Parathyroid adenoma (tissue), 2 donors: ENCODE measurements at regions not wholly inside any gene's neighbourhood (a gene's known extent, or its start where the extent isn't known, plus 50 kb on each side); places are given as distances from the start of the nearest gene placed in this dataset.

ENCODE experiments used
- H2AFZ ChIP-seq: fragments of 300-600 bp; sonication (generic); one replicate; pipeline ENCODE4 v1.7.0; 2017; ENCODE audit warnings: antibody characterized with exemption, mild to moderate bottlenecking
- H3K27ac ChIP-seq: fragments of 300-600 bp; sonication (generic); one replicate; pipeline ENCODE4 v1.7.0; 2017
- H3K27me3 ChIP-seq: fragments of 300-600 bp; sonication (generic); one replicate; pipeline ENCODE4 v1.7.0; 2017; ENCODE audit warnings: low read length; ENCODE audit not compliant: control insufficient read depth, insufficient read depth
- H3K36me3 ChIP-seq: fragments of 300-600 bp; sonication (generic); one replicate; pipeline ENCODE4 v1.7.0; 2017; ENCODE audit warnings: low read length; ENCODE audit not compliant: control insufficient read depth, insufficient read depth
- H3K4me1 ChIP-seq: fragments of 300-600 bp; sonication (generic); one replicate; pipeline ENCODE4 v1.7.0; 2017; ENCODE audit warnings: control low read depth
- H3K4me2 ChIP-seq: fragments of 300-600 bp; sonication (generic); one replicate; pipeline ENCODE4 v1.7.0; 2017; ENCODE audit warnings: low read length
- H3K4me3 ChIP-seq: fragments of 300-600 bp; sonication (generic); one replicate; pipeline ENCODE4 v1.7.0; 2017; ENCODE audit warnings: low read depth, low read length
- H3K79me2 ChIP-seq: fragments of 300-600 bp; sonication (generic); one replicate; pipeline ENCODE4 v1.7.0; 2017; ENCODE audit warnings: control low read depth
- H3K9ac ChIP-seq: fragments of 300-600 bp; sonication (generic); one replicate; pipeline ENCODE4 v1.7.0; 2017; ENCODE audit warnings: mild to moderate bottlenecking
- H3K9me3 ChIP-seq: fragments of 300-600 bp; sonication (generic); one replicate; pipeline ENCODE4 v1.7.0; 2017; ENCODE audit warnings: low read length; ENCODE audit not compliant: control insufficient read depth
- TF ChIP-seq, protein P1 (sequence below): fragments of 300-600 bp; sonication (generic); IDR thresholded peaks from one replicate; pipeline ENCODE4 v1.7.0; 2017; ENCODE audit warnings: antibody characterized with exemption, mild to moderate bottlenecking
- donor health status: primary hyperparathyroidism.

DNA sequence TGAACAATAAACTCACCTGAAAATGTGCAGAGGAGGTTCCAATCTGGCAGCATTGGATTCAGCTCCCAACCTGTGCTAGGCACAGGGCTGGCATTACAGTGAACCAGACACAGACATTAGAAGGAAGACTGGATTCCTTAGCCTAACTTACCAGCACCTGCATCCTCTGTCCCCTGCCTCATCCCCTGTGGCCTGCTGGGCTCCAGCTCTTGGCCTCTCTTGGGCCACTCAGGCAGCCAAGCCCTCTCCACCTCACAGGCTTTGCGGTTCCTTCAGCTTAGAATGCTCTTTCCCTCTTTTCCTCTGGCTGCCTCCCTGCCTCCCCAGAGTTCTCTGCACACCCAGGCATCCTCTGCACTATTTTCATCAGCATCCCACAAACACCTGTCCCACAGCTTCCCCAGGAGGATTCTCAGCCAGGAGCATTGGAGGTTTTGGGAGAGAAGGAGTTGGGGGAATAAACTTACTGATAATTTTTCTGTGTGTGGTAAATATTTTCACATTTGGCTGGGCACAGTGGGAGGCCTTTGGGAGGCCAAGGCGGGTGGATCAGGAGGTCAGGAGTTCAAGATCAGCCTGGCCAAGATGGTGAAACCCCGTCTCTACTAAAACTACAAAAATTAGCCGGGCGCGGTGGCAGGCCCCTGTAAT, 132.0 kb downstream of the INHBB start:
- no peaks in the 10 kb centered on the region for H3K36me3 ChIP-seq
- TF ChIP-seq, protein P1, sequence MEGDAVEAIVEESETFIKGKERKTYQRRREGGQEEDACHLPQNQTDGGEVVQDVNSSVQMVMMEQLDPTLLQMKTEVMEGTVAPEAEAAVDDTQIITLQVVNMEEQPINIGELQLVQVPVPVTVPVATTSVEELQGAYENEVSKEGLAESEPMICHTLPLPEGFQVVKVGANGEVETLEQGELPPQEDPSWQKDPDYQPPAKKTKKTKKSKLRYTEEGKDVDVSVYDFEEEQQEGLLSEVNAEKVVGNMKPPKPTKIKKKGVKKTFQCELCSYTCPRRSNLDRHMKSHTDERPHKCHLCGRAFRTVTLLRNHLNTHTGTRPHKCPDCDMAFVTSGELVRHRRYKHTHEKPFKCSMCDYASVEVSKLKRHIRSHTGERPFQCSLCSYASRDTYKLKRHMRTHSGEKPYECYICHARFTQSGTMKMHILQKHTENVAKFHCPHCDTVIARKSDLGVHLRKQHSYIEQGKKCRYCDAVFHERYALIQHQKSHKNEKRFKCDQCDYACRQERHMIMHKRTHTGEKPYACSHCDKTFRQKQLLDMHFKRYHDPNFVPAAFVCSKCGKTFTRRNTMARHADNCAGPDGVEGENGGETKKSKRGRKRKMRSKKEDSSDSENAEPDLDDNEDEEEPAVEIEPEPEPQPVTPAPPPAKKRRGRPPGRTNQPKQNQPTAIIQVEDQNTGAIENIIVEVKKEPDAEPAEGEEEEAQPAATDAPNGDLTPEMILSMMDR: no peak
- no peaks in the 10 kb centered on the region for H3K4me1 ChIP-seq
- H3K4me2 ChIP-seq: no peak overlapping the region
- H3K79me2 ChIP-seq: no peaks in the 10 kb centered on the region
- H3K9ac ChIP-seq: no peak overlapping the region
- H3K27me3 ChIP-seq: no peaks in the 10 kb centered on the region
- H3K9me3 ChIP-seq: no peaks in the 10 kb centered on the region
- no peak overlapping the region for H3K4me3 ChIP-seq
- no peak overlapping the region for H3K27ac ChIP-seq
- H2AFZ ChIP-seq: no peak overlapping the region

GRCh38 chr2:120480346-120480902, 134.5 kb downstream of the INHBB start:
- no peaks in the 10 kb centered on the region for H3K36me3 ChIP-seq
- no peaks in the 10 kb centered on the region for H3K9me3 ChIP-seq
- no peaks in the 10 kb centered on the region for H3K4me1 ChIP-seq
- no peaks in the 10 kb centered on the region for H3K79me2 ChIP-seq
- TF ChIP-seq, protein P1: no peak
- H3K27me3 ChIP-seq: no peaks in the 10 kb centered on the region
- H2AFZ ChIP-seq: no peak overlapping the region
- no peak overlapping the region for H3K4me2 ChIP-seq
- no peak overlapping the region for H3K27ac ChIP-seq
- H3K9ac ChIP-seq: no peak overlapping the region
- H3K4me3 ChIP-seq: no peak overlapping the region

GRCh38 chr2:120480903-120481445, 135.0 kb downstream of the INHBB start:
- no peak overlapping the region for H2AFZ ChIP-seq
- TF ChIP-seq, protein P1: no peak
- H3K4me2 ChIP-seq: no peak overlapping the region
- no peak overlapping the region for H3K4me3 ChIP-seq
- no peak overlapping the region for H3K27ac ChIP-seq
- H3K79me2 ChIP-seq: no peaks in the 10 kb centered on the region
- H3K36me3 ChIP-seq: no peaks in the 10 kb centered on the region
- no peak overlapping the region for H3K9ac ChIP-seq
- no peaks in the 10 kb centered on the region for H3K4me1 ChIP-seq
- no peaks in the 10 kb centered on the region for H3K9me3 ChIP-seq
- no peaks in the 10 kb centered on the region for H3K27me3 ChIP-seq

DNA sequence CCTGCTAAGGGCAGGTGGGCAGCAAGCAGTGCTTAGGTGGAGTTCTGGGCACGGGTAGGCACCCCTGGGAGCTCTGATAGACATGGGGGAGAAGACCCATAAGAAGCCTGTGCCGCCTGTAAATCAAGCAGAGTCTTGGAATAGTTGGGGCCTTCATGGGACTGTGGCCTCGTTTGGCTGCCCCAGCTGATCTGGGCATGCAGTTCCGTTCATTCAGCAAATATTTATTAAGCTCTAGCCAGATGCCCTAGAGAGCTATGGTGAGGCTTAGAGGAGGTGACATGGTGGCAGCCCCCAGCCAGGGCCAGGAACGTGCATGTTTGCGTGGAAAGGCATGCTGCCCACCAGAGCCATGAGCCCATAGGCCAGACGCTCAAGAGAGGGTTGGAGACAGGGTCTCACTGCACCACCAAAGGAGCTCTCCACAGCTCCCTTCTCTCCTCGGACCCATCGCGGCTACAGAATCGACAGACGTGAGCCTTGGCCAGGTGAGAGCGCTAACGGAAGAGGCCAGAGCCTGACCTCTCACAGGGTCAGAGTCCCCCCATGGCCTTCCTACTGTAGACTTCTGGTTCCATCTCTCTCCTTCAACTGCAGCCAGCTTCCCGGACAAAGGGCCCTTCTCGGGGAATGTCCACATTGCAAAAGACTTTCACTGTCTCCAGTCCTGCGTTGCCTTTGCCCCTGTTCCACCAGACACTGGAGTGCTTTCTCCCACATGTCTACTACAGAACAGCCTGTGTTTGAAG, 135.7 kb downstream of the INHBB start:
- H3K27ac ChIP-seq: no peak overlapping the region
- H3K4me2 ChIP-seq: no peak overlapping the region
- H3K4me3 ChIP-seq: no peak overlapping the region
- no peaks in the 10 kb centered on the region for H3K36me3 ChIP-seq
- H3K9me3 ChIP-seq: no peaks in the 10 kb centered on the region
- no peaks in the 10 kb centered on the region for H3K4me1 ChIP-seq
- no peaks in the 10 kb centered on the region for H3K27me3 ChIP-seq
- no peak overlapping the region for H2AFZ ChIP-seq
- no peak overlapping the region for H3K9ac ChIP-seq
- TF ChIP-seq, protein P1: no peak
- no peaks in the 10 kb centered on the region for H3K79me2 ChIP-seq
